K562 (cell line): ENCODE measurements at regions not wholly inside any gene's neighbourhood (a gene's known extent, or its start where the extent isn't known, plus 50 kb on each side); places are given as distances from the start of the nearest gene placed in this dataset.
"Not testable (repeated sequence)": the region's sequence is repeated elsewhere in the genome, so short reads cannot be mapped to it uniquely, and the experiment has no call there.

Source experiments
- ATAC-seq: fragments of 200-7000 bp; cut with Tn5 transposase; 3 replicates; pipeline ENCODE4 v1.9.1; 2020; ENCODE audit warnings: moderate library complexity
- BruUV-seq: library from RNA; stranded (reverse); fragments of 400-500 nt; replicated peaks from 2 replicates; lab custom pipeline; 2021; lab: Mats Ljungman, UMichigan
- CTCF ChIA-PET: fragments of 300-600 bp; formaldehyde crosslinking; extraction: SDS; loops from one replicate; lab custom pipeline; 2021; ENCODE audit warnings: low intra/inter-chr PET ratio; lab: Yijun Ruan, JAX
- POLR2A ChIA-PET: fragments of 300-600, 350-650 bp; sonication (Branson Sonifier 250); formaldehyde crosslinking; extraction: SDS; loops from one replicate; lab custom pipeline; 2021; ENCODE audit warnings: antibody characterized with exemption, inconsistent platforms; lab: Yijun Ruan, JAX
- DNase-seq, 4 experiments: peaks; one replicate each; pipeline versions ENCODE4 v3.0.0 to v3.0.0-alpha.2; 2011 to 2018; ENCODE audit warnings: low spot score in 3 of 4, mixed read lengths in 3 of 4; ENCODE audit errors: extremely low read depth in 1 of 4
- FAIRE-seq: peaks from 2 replicates; lab custom pipeline; 2011; peaks lifted over from hg19 to GRCh38; lab: Jason Lieb, UNC
- H2AFZ ChIP-seq: 2 replicates; pipeline ENCODE4 v1.6.0; 2011; ENCODE audit warnings: low read depth, low read length, control low read depth, inconsistent platforms
- H3K27ac ChIP-seq: fragments of 200-600 bp; 3 replicates; pipeline ENCODE4 v1.8.0; 2011; ENCODE audit warnings: low read depth, mild to moderate bottlenecking, control low read depth, inconsistent platforms, low read length, moderate library complexity, mixed read lengths; ENCODE audit errors: extremely low read depth
- H3K27me3 ChIP-seq, 2 experiments: fragments of 300-600 bp in 1 of 2; 2 replicates in 1 of 2; 3 replicates in 1 of 2; pipeline versions ENCODE4 v1.6.0 to v1.8.0; 2011; ENCODE audit warnings: inconsistent platforms in 2 of 2, low read length in 2 of 2, mild to moderate bottlenecking in 1 of 2, mixed read lengths in 1 of 2, moderate library complexity in 1 of 2; ENCODE audit not compliant: control insufficient read depth in 2 of 2, insufficient read depth in 2 of 2
- H3K36me3 ChIP-seq: fragments of 300-600 bp; 3 replicates; pipeline ENCODE4 v1.8.0; 2011; ENCODE audit warnings: mild to moderate bottlenecking, low read length, inconsistent platforms; ENCODE audit not compliant: control insufficient read depth, insufficient read depth
- H3K4me1 ChIP-seq, 2 experiments: fragments of 200-600 bp in 1 of 2; replicated peaks in 1 of 2; 2 replicates in 1 of 2; 3 replicates in 1 of 2; pipeline versions ENCODE4 v1.5.1 to v1.8.0; 2011; ENCODE audit warnings: inconsistent platforms in 2 of 2, low read length in 2 of 2, mild to moderate bottlenecking in 1 of 2, mixed read lengths in 1 of 2, moderate library complexity in 1 of 2; ENCODE audit not compliant: control insufficient read depth in 2 of 2, insufficient read depth in 2 of 2
- H3K4me2 ChIP-seq: 2 replicates; pipeline ENCODE4 v1.6.1; 2011; ENCODE audit warnings: low read length, control low read depth, inconsistent platforms, mixed read lengths; ENCODE audit not compliant: insufficient read depth
- H3K4me3 ChIP-seq: fragments of 200-600 bp; sonication (generic), shearing (Covaris generic); 2 replicates; pipeline ENCODE4 v1.5.1; 2016; ENCODE audit warnings: control low read depth, inconsistent platforms
- H3K79me2 ChIP-seq: fragments of 200-600 bp; 3 replicates; pipeline ENCODE4 v1.8.0; 2011; ENCODE audit warnings: low read length, inconsistent platforms; ENCODE audit not compliant: control insufficient read depth, insufficient read depth
- H3K9ac ChIP-seq, 2 experiments: 2 replicates each; pipeline versions ENCODE4 v1.6.0 to v1.6.1; 2011; ENCODE audit warnings: low read depth in 2 of 2, low read length in 2 of 2, control low read depth in 1 of 2, inconsistent platforms in 1 of 2, mild to moderate bottlenecking in 1 of 2, mixed read lengths in 1 of 2; ENCODE audit not compliant: insufficient read depth in 1 of 2
- H3K9me1 ChIP-seq: one replicate; pipeline ENCODE4 v1.6.0; 2011; ENCODE audit warnings: inconsistent platforms, mild to moderate bottlenecking, low read length, moderate library complexity; ENCODE audit not compliant: control insufficient read depth, insufficient read depth
- H3K9me3 ChIP-seq: replicated peaks from 2 replicates; pipeline ENCODE4 v1.5.1; 2011; ENCODE audit warnings: low read depth, low read length, inconsistent platforms; ENCODE audit not compliant: control insufficient read depth, insufficient read depth
- H4K20me1 ChIP-seq: replicated peaks from 2 replicates; pipeline ENCODE4 v1.6.1; 2011; ENCODE audit warnings: low read length, inconsistent platforms, mixed read lengths; ENCODE audit not compliant: control insufficient read depth, insufficient read depth
- ESRRA ChIP-seq: fragments of 450-650 bp; IDR thresholded peaks from 2 replicates; pipeline ENCODE4 v1.6.1; 2014; ENCODE audit warnings: low read depth, mild to moderate bottlenecking, moderate library complexity, borderline replicate concordance
- SPI1 ChIP-seq: IDR thresholded peaks from 2 replicates; pipeline ENCODE4 v1.6.1; 2011; ENCODE audit warnings: low read depth, low read length, control low read depth, borderline replicate concordance
- WGBS: fragments of 100-300 bp; shearing (Covaris generic); methylation state at CpG from one replicate; pipeline ENCODE4 v1.1.6; 2016; ENCODE audit warnings: low coverage, mixed read lengths; ENCODE audit not compliant: insufficient coverage; ENCODE audit errors: missing lambda C conversion rate; 5-methylcytosine and 5-hydroxymethylcytosine counted together
- in situ Hi-C: fragments of 300-500 bp; cut with MboI; formaldehyde crosslinking; loops from 4 replicates; pipeline ENCODE4 v1.15.0; 2018; ENCODE audit warnings: inconsistent platforms, mixed read lengths
- intact Hi-C: fragments of 100-400 bp; cut with micrococcal nuclease; formaldehyde crosslinking; loops from 2 replicates; pipeline ENCODE4 v1.14.2; 2022

DNA sequence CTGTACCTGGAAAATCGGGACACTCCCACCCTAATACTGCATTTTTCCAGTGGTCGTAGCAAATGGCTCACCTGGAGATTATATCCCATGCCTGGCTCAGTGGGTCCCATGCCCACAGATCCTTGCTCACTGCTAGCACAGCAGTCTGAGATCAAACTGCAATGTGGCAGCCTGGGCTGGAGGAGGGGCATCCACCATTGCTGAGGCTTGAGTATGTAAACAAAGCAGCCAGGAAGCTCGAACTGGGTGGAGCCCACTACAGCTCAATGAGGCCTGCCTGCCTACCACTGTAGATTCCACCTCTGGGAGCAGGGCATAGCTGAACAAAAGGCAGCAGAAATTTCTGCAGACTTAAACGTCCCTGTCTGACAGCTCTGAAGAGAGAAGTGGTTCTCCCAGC is 213.6 kb upstream of the COX10 start:
- POLR2A ChIA-PET, CTCF ChIA-PET: not testable (repeated sequence)

DNA sequence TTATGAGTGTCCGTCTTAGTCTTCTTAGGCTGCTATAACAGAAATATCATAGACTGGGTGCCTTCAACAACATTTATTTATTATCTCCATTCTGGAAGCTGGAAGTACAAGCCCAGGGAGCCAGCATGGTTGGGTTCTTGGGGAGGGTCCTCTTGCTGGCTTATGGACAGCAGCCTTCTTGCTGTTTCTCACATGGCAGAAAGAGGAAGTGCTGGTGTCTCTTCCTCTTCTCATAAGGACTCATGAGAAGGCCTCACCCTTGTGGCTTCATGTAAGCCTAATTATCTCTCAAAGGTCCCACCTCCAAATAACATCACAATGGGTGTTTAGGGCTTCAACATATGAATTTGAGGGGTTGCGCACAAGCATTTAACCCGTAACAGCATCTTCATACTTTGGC is 207.0 kb upstream of the COX10 start:
- no peak overlapping the region for H3K4me3 ChIP-seq
- BruUV-seq: no TSS peak
- no peak overlapping the region for H3K27ac ChIP-seq
- no peaks in the 10 kb centered on the region for H3K27me3 ChIP-seq
- no peaks in the 10 kb centered on the region for H3K36me3 ChIP-seq
- ATAC-seq (no peak), FAIRE-seq (no peak), DNase-seq (no peak)
- H3K9me1 ChIP-seq: no peaks in the 10 kb centered on the region
- ChIA-PET CTCF (no interaction called here), POLR2A (no interaction called here)
- no peak overlapping the region for H2AFZ ChIP-seq
- H3K4me1 ChIP-seq: no peaks in the 10 kb centered on the region
- 10% methylated on average over 3 of the region's 3 CpGs for WGBS
- no peaks in the 10 kb centered on the region for H3K79me2 ChIP-seq
- TF ChIP-seq SPI1: peak; percentile 94
- no peak for TF ChIP-seq ESRRA
- H3K9ac ChIP-seq: no peak overlapping the region
- intact Hi-C loops: no loop called here
- no peaks in the 10 kb centered on the region for H3K9me3 ChIP-seq
- H4K20me1 ChIP-seq: no peaks in the 10 kb centered on the region
- in situ Hi-C loops: no loop called here
- no peak overlapping the region for H3K4me2 ChIP-seq

More for the DNA sequence above, 213.6 kb upstream of the COX10 start:
- H3K9ac ChIP-seq, FAIRE-seq, H3K36me3 ChIP-seq, H3K4me2 ChIP-seq, H3K9me1 ChIP-seq, BruUV-seq, intact Hi-C loops, H3K27ac ChIP-seq, ATAC-seq, H4K20me1 ChIP-seq, DNase-seq, H3K27me3 ChIP-seq, in situ Hi-C loops, H2AFZ ChIP-seq, H3K4me3 ChIP-seq, H3K9me3 ChIP-seq, H3K4me1 ChIP-seq, H3K79me2 ChIP-seq: not testable (repeated sequence)
- WGBS: 0% methylated on average over 4 of the region's 4 CpGs
